ENCODE measurements at regions not wholly inside any gene's neighbourhood (a gene's known extent, or its start where the extent isn't known, plus 50 kb on each side); places are given as distances from the start of the nearest gene placed in this dataset.

GRCh38 chr22:23415490-23415851 lies 164.6 kb downstream of the IGLL1 start:
- TF ChIP-seq CTCF (IDR thresholded peaks at IDR 0.05; ENCODE audit: borderline replicate concordance, extremely low read depth, low read length, poor library complexity, severe bottlenecking) (no peak), EZH2 (IDR thresholded peaks at IDR 0.05; ENCODE audit: borderline replicate concordance, low read depth, low read length, severe bottlenecking) (no peak)

All from DND-41 (cell line).